Left lung (tissue), 4 donors: ENCODE measurements at regions not wholly inside any gene's neighbourhood (a gene's known extent, or its start where the extent isn't known, plus 50 kb on each side); places are given as distances from the start of the nearest gene placed in this dataset.

Source experiments
- ATAC-seq: fragments of 200-7000 bp; cut with Tn5 transposase; one replicate; pipeline ENCODE4 v1.9.1; 2020; ENCODE audit warnings: moderate library complexity
- DNase-seq, 4 donors: peaks; one replicate each; pipeline ENCODE4 v3.0.0-alpha.2; 2013 to 2020
- H3K27ac ChIP-seq, 2 donors: fragments of 200-600 bp; sonication (generic) in 1 of 2; one replicate each; pipeline versions ENCODE4 v1.5.0 to v1.8.0; 2020 to 2021
- H3K27me3 ChIP-seq, 2 donors: fragments of 200-600 bp; sonication (generic) in 1 of 2; one replicate each; pipeline versions ENCODE4 v1.5.0 to v1.8.0; 2020 to 2021
- H3K36me3 ChIP-seq, 2 donors: fragments of 200-600 bp; sonication (generic) in 1 of 2; one replicate each; pipeline versions ENCODE4 v1.5.0 to v1.8.0; 2020 to 2021
- H3K4me1 ChIP-seq, 2 donors: fragments of 200-600 bp; one replicate each; pipeline ENCODE4 v1.8.0; 2021
- H3K4me3 ChIP-seq, 2 donors: fragments of 200-600 bp; sonication (generic) in 1 of 2; one replicate each; pipeline versions ENCODE4 v1.5.0 to v1.8.0; 2020 to 2021; ENCODE audit warnings: mild to moderate bottlenecking in 1 of 2
- H3K9me3 ChIP-seq, 2 donors: fragments of 200-600 bp; sonication (generic) in 1 of 2; one replicate each; pipeline versions ENCODE4 v1.5.0 to v1.8.0; 2020 to 2021
- intact Hi-C, 2 donors: fragments of 100-400 bp; cut with DNase I; formaldehyde crosslinking; loops; one replicate each; pipeline versions ENCODE4 v1.11.2 to v1.14.2; 2022
- TF ChIP-seq, protein P1 (sequence below), 2 donors: fragments of 200-600 bp; sonication (generic) in 1 of 2; IDR thresholded peaks; one replicate each; pipeline versions ENCODE4 v1.5.0 to v1.8.0; 2021; ENCODE audit warnings: antibody characterized with exemption in 2 of 2
- donor health status: DM: no; HTN: yes; CAD: no.
- donor health status: DM: no; HTN: no; CAD: no.

GRCh38 chr2:158894572-158894971 lies 73.9 kb upstream of the TANC1 start:
- TF ChIP-seq, protein P1, sequence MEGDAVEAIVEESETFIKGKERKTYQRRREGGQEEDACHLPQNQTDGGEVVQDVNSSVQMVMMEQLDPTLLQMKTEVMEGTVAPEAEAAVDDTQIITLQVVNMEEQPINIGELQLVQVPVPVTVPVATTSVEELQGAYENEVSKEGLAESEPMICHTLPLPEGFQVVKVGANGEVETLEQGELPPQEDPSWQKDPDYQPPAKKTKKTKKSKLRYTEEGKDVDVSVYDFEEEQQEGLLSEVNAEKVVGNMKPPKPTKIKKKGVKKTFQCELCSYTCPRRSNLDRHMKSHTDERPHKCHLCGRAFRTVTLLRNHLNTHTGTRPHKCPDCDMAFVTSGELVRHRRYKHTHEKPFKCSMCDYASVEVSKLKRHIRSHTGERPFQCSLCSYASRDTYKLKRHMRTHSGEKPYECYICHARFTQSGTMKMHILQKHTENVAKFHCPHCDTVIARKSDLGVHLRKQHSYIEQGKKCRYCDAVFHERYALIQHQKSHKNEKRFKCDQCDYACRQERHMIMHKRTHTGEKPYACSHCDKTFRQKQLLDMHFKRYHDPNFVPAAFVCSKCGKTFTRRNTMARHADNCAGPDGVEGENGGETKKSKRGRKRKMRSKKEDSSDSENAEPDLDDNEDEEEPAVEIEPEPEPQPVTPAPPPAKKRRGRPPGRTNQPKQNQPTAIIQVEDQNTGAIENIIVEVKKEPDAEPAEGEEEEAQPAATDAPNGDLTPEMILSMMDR (IDR thresholded peaks at IDR 0.05) = no peak
- DNase-seq = no peak
- no peaks in the 10 kb centered on the region for H3K36me3 ChIP-seq
- H3K27ac ChIP-seq = no peak overlapping the region
- intact Hi-C loops = no loop called here
- no peak overlapping the region for H3K4me3 ChIP-seq
- no peaks in the 10 kb centered on the region for H3K4me1 ChIP-seq
- H3K9me3 ChIP-seq = no peaks in the 10 kb centered on the region
- no peaks in the 10 kb centered on the region for H3K27me3 ChIP-seq
- no peak for ATAC-seq

DNA sequence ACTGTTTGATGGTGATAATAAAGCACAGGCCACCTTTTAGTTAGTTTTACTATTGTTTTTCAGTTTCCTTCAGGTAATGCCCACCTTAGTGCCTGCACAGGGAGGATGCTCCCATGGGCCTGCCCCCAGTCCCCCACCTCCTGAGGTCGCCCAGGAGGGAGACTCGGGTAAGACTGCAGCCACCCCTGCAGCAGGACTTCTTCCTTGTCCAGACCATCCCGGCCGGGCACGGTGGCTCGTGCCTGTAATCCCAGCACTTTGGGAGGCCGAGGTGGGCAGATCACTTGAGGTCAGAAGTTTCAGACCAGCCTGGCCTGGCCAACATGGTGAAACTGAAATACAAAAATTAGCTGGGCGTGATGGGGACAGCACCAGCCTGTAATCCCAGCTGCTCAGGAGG lies 68.1 kb upstream of the TANC1 start:
- intact Hi-C loops = loop anchor here in 1 of 2 donors (10.0 kb wide), 1 partner anchor 214 kb away; no protein-coding TSS in a partner anchor
- no peak for DNase-seq
- Histone ChIP-seq H3K27me3 (no peaks in the 10 kb centered on the region), H3K36me3 (no peaks in the 10 kb centered on the region), H3K4me3 (no peak overlapping the region), H3K27ac (no peak overlapping the region), H3K4me1 (peaks cover 0 to 5% of the 10 kb centered on the region in 2 donors), H3K9me3 (no peaks in the 10 kb centered on the region)
- no peak for ATAC-seq
- TF ChIP-seq, protein P1 (IDR thresholded peaks at IDR 0.05) = no peak

- ATAC-seq = no peak
Measured at GRCh38 chr2:158902005-158902398, 66.4 kb upstream of the TANC1 start.

DNA sequence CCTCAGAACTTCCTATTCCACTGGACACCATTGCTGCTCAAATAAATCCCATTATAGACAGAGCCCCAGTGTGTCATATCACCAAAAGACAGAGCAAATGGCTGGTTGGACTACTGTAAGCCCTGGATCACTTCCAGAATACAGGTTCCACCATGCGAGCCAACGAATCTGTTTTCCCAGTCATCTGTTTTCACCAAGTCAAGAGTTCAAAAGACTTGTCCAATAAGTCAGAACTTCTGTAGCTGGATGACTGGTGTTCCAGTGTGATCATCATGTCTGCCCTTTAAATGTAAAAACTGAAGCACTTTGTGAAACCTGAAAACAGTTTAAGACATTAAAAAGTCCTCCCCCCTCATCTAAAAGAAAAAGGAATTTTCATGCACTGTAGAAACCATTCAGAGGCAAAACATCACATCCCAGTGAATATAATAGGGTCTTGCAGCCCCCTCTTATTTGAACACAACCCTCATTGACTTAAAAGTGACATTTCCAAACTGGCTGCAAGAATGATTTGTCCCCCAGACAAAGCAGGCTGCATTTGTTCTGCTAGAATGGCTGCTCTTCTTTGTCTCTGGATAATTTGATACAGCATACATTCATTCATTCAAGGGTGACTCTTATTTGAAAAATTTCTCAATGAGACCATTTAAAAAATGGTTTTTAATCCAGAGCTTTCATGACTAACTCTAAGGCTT lies 64.6 kb upstream of the TANC1 start:
- no peak for DNase-seq
- Histone ChIP-seq H3K27ac (no peak overlapping the region), H3K9me3 (no peaks in the 10 kb centered on the region), H3K4me1 (peaks cover 0 to 5% of the 10 kb centered on the region in 2 donors), H3K27me3 (no peaks in the 10 kb centered on the region), H3K36me3 (no peaks in the 10 kb centered on the region), H3K4me3 (no peak overlapping the region)
- no peak for ATAC-seq
- intact Hi-C loops = loop anchor here in 1 of 2 donors (10.0 kb wide), 1 partner anchor 211 kb away; no protein-coding TSS in a partner anchor
- TF ChIP-seq, protein P1 (IDR thresholded peaks at IDR 0.05) = no peak

More at GRCh38 chr2:158902005-158902398, 66.4 kb upstream of the TANC1 start:
- no peak overlapping the region for H3K27ac ChIP-seq
- intact Hi-C loops = loop anchor here in 1 of 2 donors (10.0 kb wide), 1 partner anchor 213 kb away; no protein-coding TSS in a partner anchor
- H3K4me3 ChIP-seq = no peak overlapping the region
- peaks cover 0 to 5% of the 10 kb centered on the region in 2 donors for H3K4me1 ChIP-seq
- TF ChIP-seq, protein P1 (IDR thresholded peaks at IDR 0.05) = no peak
- no peaks in the 10 kb centered on the region for H3K9me3 ChIP-seq
- H3K27me3 ChIP-seq = no peaks in the 10 kb centered on the region
- no peaks in the 10 kb centered on the region for H3K36me3 ChIP-seq
- DNase-seq = no peak

- TF ChIP-seq, protein P1 (IDR thresholded peaks at IDR 0.05) = no peak
- intact Hi-C loops = loop anchor here (5.0 to 10.0 kb wide), 2 partner anchors 210 to 213 kb away; no protein-coding TSS in a partner anchor
- ATAC-seq (no peak), DNase-seq (no peak)
- H3K27ac ChIP-seq = no peak overlapping the region
- no peaks in the 10 kb centered on the region for H3K9me3 ChIP-seq
- peaks cover 0 to 5% of the 10 kb centered on the region in 2 donors for H3K4me1 ChIP-seq
- H3K36me3 ChIP-seq = no peaks in the 10 kb centered on the region
- no peak overlapping the region for H3K4me3 ChIP-seq
- H3K27me3 ChIP-seq = no peaks in the 10 kb centered on the region
Measured at GRCh38 chr2:158904627-158905177, 63.7 kb upstream of the TANC1 start.
